ENCODE measurements at regions not wholly inside any gene's neighbourhood (a gene's known extent, or its start where the extent isn't known, plus 50 kb on each side); places are given as distances from the start of the nearest gene placed in this dataset.

GRCh38 chr5:26737348-26738265, 300.8 kb downstream of the CDH9 start:
- H3K27me3 ChIP-seq = no peaks in the 10 kb centered on the region
- H2AFZ ChIP-seq = no peak overlapping the region
- no peak overlapping the region for H3K4me2 ChIP-seq
- no peaks in the 10 kb centered on the region for H3K9me2 ChIP-seq (replicated peaks; ENCODE audit: insufficient read depth)
- no peak for TF ChIP-seq CTCF (IDR thresholded peaks at IDR 0.05; ENCODE audit: poor library complexity)
- TF ChIP-seq EZH2 (IDR thresholded peaks at IDR 0.05; ENCODE audit: borderline replicate concordance) = no peak
- no peak for TF ChIP-seq EZH2phosphoT487 (IDR thresholded peaks at IDR 0.05; ENCODE audit: low read depth, severe bottlenecking, unreplicated experiment)
- no peak overlapping the region for H3K4me3 ChIP-seq
- H3K27ac ChIP-seq = no peak overlapping the region
- H3K4me1 ChIP-seq (ENCODE audit: insufficient read depth) = no peaks in the 10 kb centered on the region
- no peaks in the 10 kb centered on the region for H3K36me3 ChIP-seq (replicated peaks; ENCODE audit: insufficient read depth, low read depth)
- 63% methylated on average over 1 of the region's 1 CpG for WGBS (ENCODE audit: low lambda C conversion rate, missing lambda C conversion rate)
- H3K79me2 ChIP-seq = no peaks in the 10 kb centered on the region
- H3K9me3 ChIP-seq (ENCODE audit: low read depth) = no peaks in the 10 kb centered on the region
- DNase-seq (ENCODE audit: low spot score) = no peak
- H4K20me1 ChIP-seq (ENCODE audit: insufficient read depth, poor library complexity, severe bottlenecking) = no peaks in the 10 kb centered on the region

GRCh38 chr5:26727916-26728315, 310.5 kb downstream of the CDH9 start:
- H4K20me1 ChIP-seq (ENCODE audit: insufficient read depth, poor library complexity, severe bottlenecking) = no peaks in the 10 kb centered on the region
- H3K27ac ChIP-seq = no peak overlapping the region
- H3K9me3 ChIP-seq (ENCODE audit: low read depth) = no peaks in the 10 kb centered on the region
- no peaks in the 10 kb centered on the region for H3K9me2 ChIP-seq (replicated peaks; ENCODE audit: insufficient read depth)
- H3K4me3 ChIP-seq = no peak overlapping the region
- no peaks in the 10 kb centered on the region for H3K79me2 ChIP-seq
- no peak overlapping the region for H2AFZ ChIP-seq
- 88% methylated on average over 3 of the region's 3 CpGs for WGBS (ENCODE audit: low lambda C conversion rate, missing lambda C conversion rate)
- H3K27me3 ChIP-seq = no peaks in the 10 kb centered on the region
- H3K4me2 ChIP-seq = no peak overlapping the region
- H3K4me1 ChIP-seq (ENCODE audit: insufficient read depth) = no peaks in the 10 kb centered on the region
- no peaks in the 10 kb centered on the region for H3K36me3 ChIP-seq (replicated peaks; ENCODE audit: insufficient read depth, low read depth)
- TF ChIP-seq CTCF (IDR thresholded peaks at IDR 0.05; ENCODE audit: poor library complexity) (no peak), EZH2phosphoT487 (IDR thresholded peaks at IDR 0.05; ENCODE audit: low read depth, severe bottlenecking, unreplicated experiment) (no peak), EZH2 (IDR thresholded peaks at IDR 0.05; ENCODE audit: borderline replicate concordance) (no peak)
- no peak for DNase-seq (ENCODE audit: low spot score)

GRCh38 chr5:26719803-26720202, 318.6 kb downstream of the CDH9 start:
- Histone ChIP-seq H3K9me2 (replicated peaks; ENCODE audit: insufficient read depth) (no peaks in the 10 kb centered on the region), H3K4me2 (no peak overlapping the region), H3K4me3 (no peak overlapping the region), H3K9me3 (ENCODE audit: low read depth) (no peaks in the 10 kb centered on the region), H3K36me3 (replicated peaks; ENCODE audit: insufficient read depth, low read depth) (no peaks in the 10 kb centered on the region), H3K79me2 (no peaks in the 10 kb centered on the region), H3K27me3 (no peaks in the 10 kb centered on the region), H3K4me1 (ENCODE audit: insufficient read depth) (no peaks in the 10 kb centered on the region), H4K20me1 (ENCODE audit: insufficient read depth, poor library complexity, severe bottlenecking) (no peaks in the 10 kb centered on the region), H3K27ac (no peak overlapping the region), H2AFZ (no peak overlapping the region)
- DNase-seq (ENCODE audit: low spot score) = no peak
- TF ChIP-seq EZH2phosphoT487 (IDR thresholded peaks at IDR 0.05; ENCODE audit: low read depth, severe bottlenecking, unreplicated experiment) (no peak), EZH2 (IDR thresholded peaks at IDR 0.05; ENCODE audit: borderline replicate concordance) (no peak), CTCF (IDR thresholded peaks at IDR 0.05; ENCODE audit: poor library complexity) (no peak)

All from hepatocyte (in vitro differentiated cells).